ENCODE measurements at regions not wholly inside any gene's neighbourhood (a gene's known extent, or its start where the extent isn't known, plus 50 kb on each side); places are given as distances from the start of the nearest gene placed in this dataset.

- DNase-seq: no peak
Observed at GRCh38 chr4:186934841-186935443, 211.3 kb upstream of the FAT1 start.

GRCh38 chr4:186935901-186936300 lies 212.2 kb upstream of the FAT1 start:
- DNase-seq: no peak

- DNase-seq: no peak
Observed at GRCh38 chr4:186936496-186937375, 213.1 kb upstream of the FAT1 start.

- no peak for DNase-seq
Observed at GRCh38 chr4:186939226-186939625, 215.6 kb upstream of the FAT1 start.

- no peak for DNase-seq
Observed at GRCh38 chr4:186939766-186940165, 216.1 kb upstream of the FAT1 start.

GRCh38 chr4:186940476-186940875 lies 216.8 kb upstream of the FAT1 start:
- no peak for DNase-seq

- DNase-seq: no peak
Observed at GRCh38 chr4:186942758-186943377, 219.2 kb upstream of the FAT1 start.

- DNase-seq: no peak
Observed at GRCh38 chr4:186943411-186943810, 219.8 kb upstream of the FAT1 start.

GRCh38 chr4:186946136-186946535 lies 222.5 kb upstream of the FAT1 start:
- DNase-seq: no peak

GRCh38 chr4:186946682-186947294 lies 223.1 kb upstream of the FAT1 start:
- DNase-seq: no peak

GRCh38 chr4:186948361-186949242 lies 224.9 kb upstream of the FAT1 start:
- no peak for DNase-seq

GRCh38 chr4:186949847-186950246 lies 226.2 kb upstream of the FAT1 start:
- no peak for DNase-seq

- no peak for DNase-seq
Observed at GRCh38 chr4:186952709-186953108, 229.1 kb upstream of the FAT1 start.

- no peak for DNase-seq
Observed at GRCh38 chr4:186953599-186954260, 230.1 kb upstream of the FAT1 start.

GRCh38 chr4:186954509-186954908 lies 230.9 kb upstream of the FAT1 start:
- DNase-seq: no peak

- no peak for DNase-seq
Observed at GRCh38 chr4:186954956-186955355, 231.3 kb upstream of the FAT1 start.

- no peak for DNase-seq
Observed at GRCh38 chr4:186957952-186958555, 234.4 kb upstream of the FAT1 start.

GRCh38 chr4:186958726-186959350 lies 235.2 kb upstream of the FAT1 start:
- DNase-seq: no peak

GRCh38 chr4:186979961-186980745 lies 256.5 kb upstream of the FAT1 start:
- no peak for DNase-seq

- no peak for DNase-seq
Observed at GRCh38 chr4:186981161-186981560, 257.5 kb upstream of the FAT1 start.
